GM21447 (cell line): ENCODE measurements at regions not wholly inside any gene's neighbourhood (a gene's known extent, or its start where the extent isn't known, plus 50 kb on each side); places are given as distances from the start of the nearest gene placed in this dataset.

Experiments used
- ATAC-seq: cut with Tn5 transposase; IDR thresholded peaks from one replicate; pipeline ENCODE4 v1.9.1; 2021; ENCODE audit not compliant: unreplicated experiment

GRCh38 chr4:33162122-33162521 lies 2442.0 kb downstream of the PCDH7 start:
- no peak for ATAC-seq

GRCh38 chr4:33171873-33172525 lies 2451.8 kb downstream of the PCDH7 start:
- no peak for ATAC-seq

GRCh38 chr4:33176566-33176965 lies 2456.4 kb downstream of the PCDH7 start:
- no peak for ATAC-seq

- ATAC-seq = peak; percentile 89
Measured at GRCh38 chr4:33184657-33185290, 2464.6 kb downstream of the PCDH7 start.

GRCh38 chr4:33187035-33187434 lies 2466.9 kb downstream of the PCDH7 start:
- ATAC-seq = no peak

- ATAC-seq = no peak
Measured at GRCh38 chr4:33188733-33189132, 2468.6 kb downstream of the PCDH7 start.

- ATAC-seq = no peak
Measured at GRCh38 chr4:33189169-33189568, 2469.0 kb downstream of the PCDH7 start.

- no peak for ATAC-seq
Measured at GRCh38 chr4:33193109-33193508, 2472.9 kb downstream of the PCDH7 start.

GRCh38 chr4:33200377-33200776 lies 2480.2 kb downstream of the PCDH7 start:
- ATAC-seq = no peak

- no peak for ATAC-seq
Measured at GRCh38 chr4:33218238-33218637, 2498.1 kb downstream of the PCDH7 start.

- ATAC-seq = no peak
Measured at GRCh38 chr4:33226133-33226532, 2506.0 kb downstream of the PCDH7 start.

- ATAC-seq = no peak
Measured at GRCh38 chr4:33226783-33227182, 2506.6 kb downstream of the PCDH7 start.

GRCh38 chr4:33255094-33255493 lies 2534.9 kb downstream of the PCDH7 start:
- ATAC-seq = no peak

GRCh38 chr4:33255507-33255906 lies 2535.3 kb downstream of the PCDH7 start:
- no peak for ATAC-seq

GRCh38 chr4:33262824-33263223 lies 2542.7 kb downstream of the PCDH7 start:
- ATAC-seq = no peak

- no peak for ATAC-seq
Measured at GRCh38 chr4:33268776-33269175, 2548.6 kb downstream of the PCDH7 start.

GRCh38 chr4:33270403-33270802 lies 2550.2 kb downstream of the PCDH7 start:
- ATAC-seq = no peak

GRCh38 chr4:33272722-33273121 lies 2552.6 kb downstream of the PCDH7 start:
- ATAC-seq = no peak

- ATAC-seq = no peak
Measured at GRCh38 chr4:33283818-33284217, 2563.6 kb downstream of the PCDH7 start.

- no peak for ATAC-seq
Measured at GRCh38 chr4:33296876-33297455, 2576.8 kb downstream of the PCDH7 start.

- ATAC-seq = no peak
Measured at GRCh38 chr4:33302321-33302720, 2582.2 kb downstream of the PCDH7 start.

GRCh38 chr4:33306131-33306530 lies 2586.0 kb downstream of the PCDH7 start:
- no peak for ATAC-seq

- no peak for ATAC-seq
Measured at GRCh38 chr4:33316033-33316432, 2595.9 kb downstream of the PCDH7 start.
